MV-4-11 (cell line): ENCODE measurements at regions not wholly inside any gene's neighbourhood (a gene's known extent, or its start where the extent isn't known, plus 50 kb on each side); places are given as distances from the start of the nearest gene placed in this dataset.

ENCODE experiments used
- DNase-seq: peaks from one replicate; lab custom pipeline; 2025; lab: John Stamatoyannopoulos, UW

DNA sequence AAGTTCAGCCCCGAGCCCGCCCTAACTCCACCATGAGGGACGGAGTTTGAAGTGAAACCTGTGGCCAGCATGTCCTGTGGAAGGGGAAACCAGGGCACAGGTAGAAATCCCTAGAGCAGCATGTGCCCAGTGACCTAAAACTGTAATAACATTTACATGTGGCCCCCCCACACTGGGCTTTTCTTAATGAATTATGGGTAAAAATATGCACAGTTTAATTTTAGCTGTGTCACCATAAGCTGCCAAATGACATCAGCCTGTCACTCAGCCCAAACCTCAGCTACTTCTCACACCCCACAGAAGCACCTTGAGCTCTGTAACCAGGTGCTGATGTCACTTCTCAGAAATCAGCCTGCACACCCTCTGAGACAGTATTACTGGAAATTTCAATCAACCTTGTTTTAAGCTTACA, 50.0 kb upstream of the SLC19A1 start:
- peak; percentile 1 for DNase-seq

DNA sequence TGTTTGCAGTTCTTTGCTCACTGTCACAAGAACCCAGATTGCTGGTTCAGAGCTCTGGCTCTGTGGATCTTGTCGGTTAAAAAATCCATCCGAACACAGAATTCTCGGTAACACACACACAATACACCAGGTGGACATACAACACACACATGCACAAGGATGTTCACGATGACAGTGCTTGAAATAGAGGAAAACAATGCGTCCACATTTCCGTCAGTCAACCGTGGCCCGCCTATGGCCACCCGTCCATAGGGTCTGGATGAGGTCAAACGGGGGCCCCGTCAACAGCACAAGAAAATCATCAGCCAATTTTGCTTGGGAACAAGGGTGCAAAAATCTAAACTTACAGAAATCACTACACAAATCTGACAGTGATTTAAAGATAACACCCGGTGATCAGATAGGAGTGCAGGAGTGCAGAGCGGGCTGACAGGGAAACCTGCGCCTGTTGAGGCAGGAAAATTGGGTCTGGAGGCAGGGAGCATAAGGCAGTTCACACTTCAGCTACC, 50.4 kb upstream of the SLC19A1 start:
- DNase-seq = no peak

DNA sequence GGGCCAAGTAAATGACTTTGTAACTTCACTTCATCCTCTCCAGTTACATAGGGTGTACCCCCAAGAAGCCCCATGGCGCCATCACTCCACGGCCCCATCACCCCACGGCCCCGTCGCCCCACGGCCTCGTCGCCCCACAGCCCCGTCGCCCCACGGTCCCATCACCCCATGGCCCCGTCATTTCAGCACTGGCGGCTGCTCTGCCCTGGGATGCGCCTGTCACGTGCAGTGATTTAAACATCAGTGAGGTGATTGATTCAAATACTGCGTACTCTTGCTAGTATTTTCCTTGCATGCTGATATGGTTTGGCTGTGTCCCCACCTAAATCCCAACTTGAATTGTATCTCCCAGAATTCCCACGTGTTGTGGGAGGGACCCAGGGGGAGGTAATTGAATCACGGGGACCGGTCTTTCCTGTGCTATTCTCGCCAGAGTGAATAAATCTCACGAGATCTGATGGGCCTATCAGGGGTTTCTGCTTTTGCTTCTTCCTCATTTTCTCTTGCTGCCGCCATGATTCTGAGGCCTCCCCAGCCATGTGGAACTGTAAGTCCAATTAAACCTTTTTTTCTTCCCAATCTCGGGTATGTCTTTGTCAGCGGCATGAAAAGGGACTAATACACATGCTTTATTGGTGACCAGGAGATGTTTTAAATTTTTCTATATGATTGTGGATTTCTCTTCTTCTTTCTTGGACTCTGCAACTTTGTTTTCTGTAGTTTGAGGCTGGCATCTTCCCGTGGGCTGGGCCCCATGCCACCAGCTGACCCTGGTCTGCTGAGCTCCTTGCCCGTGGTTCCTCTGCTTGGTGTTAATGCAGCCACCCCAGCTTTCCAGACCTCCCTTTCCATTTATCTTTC, 50.1 kb upstream of the PCBP3 start:
- DNase-seq = no peak
